ENCODE measurements at regions not wholly inside any gene's neighbourhood (a gene's known extent, or its start where the extent isn't known, plus 50 kb on each side); places are given as distances from the start of the nearest gene placed in this dataset.

DNA sequence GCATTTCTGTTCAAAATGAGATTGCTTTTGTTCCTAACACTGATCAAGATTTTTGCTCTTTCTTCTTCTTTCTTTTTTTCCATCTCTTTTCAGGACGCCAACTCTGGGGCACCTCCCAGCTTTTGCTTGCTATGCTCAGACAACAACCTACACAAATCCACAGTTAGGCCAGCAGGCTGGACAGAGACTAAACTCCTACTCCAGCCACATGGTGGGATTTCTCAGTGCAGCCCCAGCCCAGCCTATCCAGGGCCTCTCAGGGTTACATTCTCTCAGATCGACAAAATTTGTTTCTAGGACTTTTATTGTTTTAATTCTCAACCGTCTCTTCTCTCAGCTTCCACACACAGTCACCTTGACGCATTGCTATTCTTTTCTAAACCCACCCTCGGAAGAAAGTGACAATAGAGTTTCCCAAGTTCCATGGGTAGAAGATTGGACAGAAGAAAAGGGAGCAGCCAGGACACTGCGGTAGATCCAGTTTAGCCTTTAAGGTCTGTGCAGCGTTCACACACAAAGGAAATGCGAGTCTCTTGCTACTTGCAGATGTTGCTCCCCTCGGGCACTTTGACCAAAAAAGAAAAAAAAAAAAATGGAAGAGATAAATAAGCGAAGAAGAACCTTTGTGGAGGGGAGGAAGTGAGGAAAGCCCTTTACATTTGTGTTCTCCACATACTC, 588.6 kb upstream of the GRAMD2B start:
- no peak for DNase-seq

DNA sequence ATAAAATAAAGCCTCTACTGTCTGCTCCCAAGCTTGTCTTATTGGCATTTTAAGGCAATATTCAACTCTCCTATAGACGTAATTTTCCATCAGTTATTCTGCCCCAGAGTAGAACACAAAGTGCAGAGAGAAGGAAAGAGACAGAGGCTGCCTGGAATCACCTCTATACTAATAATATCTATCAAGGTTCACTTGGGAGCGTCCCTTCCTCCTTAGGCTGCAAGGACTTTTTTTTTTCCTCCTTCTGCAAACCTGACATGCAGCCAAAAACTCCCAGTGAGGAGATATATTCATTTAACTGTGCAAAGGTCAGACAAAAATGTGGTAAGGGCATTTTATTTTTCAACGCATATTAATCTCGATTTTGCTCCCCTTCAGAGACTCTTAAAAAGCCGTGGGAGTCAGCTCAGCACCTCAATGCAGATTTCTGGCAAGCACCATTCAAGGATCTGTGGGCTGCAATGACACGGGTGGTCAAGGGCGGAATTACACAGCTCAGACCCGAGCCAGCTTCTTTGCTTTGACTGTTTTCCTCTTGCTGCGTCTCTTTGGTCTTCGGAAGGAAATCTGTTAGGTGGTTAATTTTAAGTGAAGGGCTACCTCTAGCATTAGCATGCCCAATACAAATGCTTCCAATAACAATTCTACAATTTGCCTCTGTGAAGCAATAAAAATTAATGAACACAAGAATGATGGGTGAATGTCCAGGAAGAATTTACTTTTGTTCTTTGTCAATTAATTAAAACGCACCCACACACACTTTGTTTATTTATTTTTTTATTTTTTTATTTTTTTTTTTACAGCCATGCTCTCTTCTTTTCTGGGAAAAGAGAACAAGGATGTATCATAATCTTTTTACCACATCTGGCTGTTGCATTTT, 587.7 kb upstream of the GRAMD2B start:
- DNase-seq: no peak

DNA sequence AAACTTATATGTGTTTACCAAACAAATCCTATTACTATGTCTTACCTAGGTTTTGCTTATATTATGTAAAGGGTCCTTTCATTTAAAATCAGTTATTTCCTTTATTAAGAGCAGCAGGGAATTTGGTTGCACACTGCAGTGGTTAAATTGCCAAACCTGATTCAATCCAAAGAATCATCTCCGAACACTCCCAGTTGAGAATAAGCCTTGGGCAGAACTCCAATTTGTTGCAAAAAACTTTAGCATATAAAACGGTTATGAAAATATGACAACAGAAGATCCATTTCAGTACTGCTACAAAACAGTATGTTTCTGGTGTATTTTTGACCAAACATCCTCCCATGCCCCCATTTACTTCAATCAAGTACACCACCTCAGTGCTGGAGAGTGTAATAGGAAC, 587.0 kb upstream of the GRAMD2B start:
- DNase-seq: no peak

DNA sequence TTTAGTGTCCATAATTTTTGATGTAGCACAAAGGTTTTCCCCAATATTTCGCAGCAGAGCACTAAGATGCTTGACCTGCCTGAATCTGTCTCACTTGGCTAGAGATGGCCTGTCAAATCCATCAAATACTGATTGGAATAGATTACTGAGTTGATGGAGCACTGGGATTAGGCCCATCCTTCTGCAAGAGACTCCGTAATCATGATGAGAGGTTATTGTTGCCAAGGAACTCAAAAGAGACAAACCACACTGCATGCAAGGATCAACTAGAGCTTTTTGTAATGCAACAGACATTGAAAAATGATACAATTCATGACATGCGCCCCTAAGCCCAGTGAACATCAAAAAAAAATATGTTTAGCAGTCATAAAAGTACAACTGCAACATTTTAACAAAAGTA, 585.3 kb upstream of the GRAMD2B start:
- no peak for DNase-seq

DNA sequence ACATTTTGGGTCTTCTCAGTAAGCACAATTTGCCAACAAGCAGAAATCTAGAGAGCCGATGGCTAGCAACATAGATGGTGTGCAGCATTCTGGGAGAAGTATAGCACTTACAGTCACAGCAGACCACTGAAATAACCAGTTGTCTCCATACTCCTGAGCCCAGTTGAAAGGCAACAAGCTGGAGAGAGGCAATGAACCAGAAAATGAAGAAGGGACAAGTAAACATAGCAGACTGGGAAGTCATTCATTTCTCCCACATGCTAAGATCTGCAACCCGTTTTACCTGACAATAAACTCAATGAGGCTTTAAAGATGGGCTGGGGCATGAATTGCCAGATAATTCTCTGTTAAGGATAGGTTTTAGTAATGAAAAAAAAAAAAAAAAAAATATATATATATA, 575.6 kb upstream of the GRAMD2B start:
- no peak for DNase-seq

DNA sequence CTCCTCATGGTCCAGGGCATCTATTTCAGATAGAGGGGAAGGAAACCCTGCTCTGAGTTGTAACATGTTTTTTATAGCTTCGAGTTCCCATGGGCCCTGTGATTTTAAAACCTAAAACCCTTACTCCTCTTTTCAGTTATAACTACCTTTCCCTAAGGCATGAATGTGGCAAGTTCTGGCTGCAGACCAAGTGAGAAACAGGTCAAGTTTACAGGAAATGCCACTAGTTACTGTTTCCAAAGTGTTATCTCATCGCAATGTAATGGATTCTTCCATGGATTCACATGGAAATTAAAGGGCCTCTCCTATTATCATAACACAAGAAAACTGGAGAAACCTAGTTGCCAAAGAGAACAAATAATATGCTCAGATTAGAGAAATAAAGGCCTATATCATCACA, 574.5 kb upstream of the GRAMD2B start:
- DNase-seq: no peak

DNA sequence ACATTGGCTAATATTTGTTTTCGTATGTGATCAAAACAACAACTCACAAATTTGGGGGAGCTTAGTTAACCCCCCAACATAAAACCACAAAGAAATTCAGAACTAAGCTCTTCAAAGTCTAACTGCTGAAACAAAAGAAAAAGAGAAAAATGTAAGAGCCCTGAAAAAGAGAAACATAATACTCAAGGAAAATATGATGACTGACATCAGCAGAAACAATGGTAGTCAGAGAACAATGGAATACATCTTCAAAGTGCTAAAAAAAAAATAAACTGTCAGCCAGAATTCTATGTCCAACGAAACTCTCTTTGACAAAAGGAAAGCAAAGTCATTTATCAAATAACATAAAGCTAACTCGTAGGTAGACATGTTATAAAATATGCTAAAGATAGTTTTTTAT, 566.3 kb upstream of the GRAMD2B start:
- no peak for DNase-seq

DNA sequence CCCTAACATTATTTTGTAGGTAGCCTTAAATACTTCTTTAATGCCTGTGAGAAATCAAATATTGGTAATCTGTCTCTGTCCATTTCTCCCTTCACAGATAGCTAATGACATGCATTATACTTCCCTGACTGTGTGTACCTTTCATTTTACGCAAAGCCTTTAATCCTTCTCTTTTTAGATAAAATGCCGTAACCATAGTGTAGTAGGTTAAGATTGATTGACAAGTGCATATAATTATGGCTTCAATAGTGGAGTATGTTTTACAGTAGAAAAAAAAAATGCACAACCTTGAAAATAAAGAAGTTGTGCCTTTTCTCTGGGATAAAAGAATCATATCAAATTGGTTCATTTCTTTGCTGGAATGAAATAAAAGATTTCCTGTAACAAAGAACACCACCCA, 559.6 kb upstream of the GRAMD2B start:
- no peak for DNase-seq

DNA sequence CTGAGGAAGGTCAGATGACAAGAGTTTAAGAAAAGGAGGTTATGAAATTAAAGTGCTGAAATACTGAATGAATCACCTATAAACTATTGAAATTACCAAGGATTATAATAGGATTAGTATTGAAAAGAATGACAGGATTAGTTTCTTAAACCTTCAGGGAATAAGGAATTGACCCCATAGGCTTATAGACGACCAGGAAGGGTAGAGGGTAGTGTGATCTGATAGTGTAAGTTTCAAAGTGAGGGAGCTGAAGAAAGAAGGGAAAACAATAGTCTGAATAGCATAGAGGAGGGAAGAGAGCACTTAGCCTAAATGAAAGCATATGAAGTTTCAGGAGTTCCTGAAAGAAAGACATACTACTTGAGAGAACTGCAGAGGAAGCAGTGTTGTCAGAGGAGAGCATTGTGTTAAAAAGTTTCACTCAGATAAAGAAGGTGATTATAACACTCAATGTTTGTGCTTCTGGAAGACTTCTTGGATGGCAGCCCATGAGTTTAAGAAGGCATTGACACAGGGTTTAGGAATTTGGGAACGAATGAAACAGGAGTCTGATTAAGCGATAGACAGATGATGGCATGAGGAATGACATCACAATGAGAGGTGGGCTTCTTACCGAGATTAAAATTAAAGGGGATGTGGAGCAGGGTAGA, 557.9 kb upstream of the GRAMD2B start:
- DNase-seq: no peak

DNA sequence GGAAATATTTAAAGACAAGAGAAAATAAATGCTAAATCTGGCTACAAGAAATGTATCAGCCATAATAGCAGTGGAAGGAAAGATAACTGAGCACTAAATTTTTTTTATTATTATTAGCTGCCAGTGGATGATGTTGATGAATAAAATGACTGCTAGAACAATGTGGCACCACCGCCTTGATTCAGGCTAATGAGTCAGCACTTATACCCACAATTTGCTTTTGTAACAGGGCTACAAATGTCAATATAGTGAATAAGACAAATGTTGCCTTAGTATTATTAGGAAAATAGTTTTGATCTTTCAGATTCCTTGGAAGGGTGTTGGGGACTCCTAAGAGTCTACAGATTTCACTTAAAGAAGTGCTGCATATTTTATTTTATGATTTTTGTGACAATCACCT, 555.2 kb upstream of the GRAMD2B start:
- DNase-seq: no peak

DNA sequence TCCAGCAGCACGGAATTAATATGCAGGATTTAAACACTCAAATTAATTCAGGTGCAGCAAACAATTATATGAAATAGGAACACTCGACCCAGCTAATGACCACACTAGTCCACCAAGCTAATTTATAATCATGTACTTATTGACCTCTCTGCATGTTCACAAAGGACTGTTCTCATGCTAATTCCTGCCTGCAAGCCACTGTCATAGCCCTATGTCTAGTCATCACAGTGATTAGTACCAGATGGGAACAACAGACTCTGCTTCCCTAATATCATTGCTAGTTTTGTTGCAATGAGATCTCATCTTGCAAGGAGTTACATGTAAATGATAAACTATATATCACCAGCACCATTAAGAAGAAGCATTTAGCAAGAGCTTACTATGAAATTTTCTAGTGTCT, 553.0 kb upstream of the GRAMD2B start:
- no peak for DNase-seq

DNA sequence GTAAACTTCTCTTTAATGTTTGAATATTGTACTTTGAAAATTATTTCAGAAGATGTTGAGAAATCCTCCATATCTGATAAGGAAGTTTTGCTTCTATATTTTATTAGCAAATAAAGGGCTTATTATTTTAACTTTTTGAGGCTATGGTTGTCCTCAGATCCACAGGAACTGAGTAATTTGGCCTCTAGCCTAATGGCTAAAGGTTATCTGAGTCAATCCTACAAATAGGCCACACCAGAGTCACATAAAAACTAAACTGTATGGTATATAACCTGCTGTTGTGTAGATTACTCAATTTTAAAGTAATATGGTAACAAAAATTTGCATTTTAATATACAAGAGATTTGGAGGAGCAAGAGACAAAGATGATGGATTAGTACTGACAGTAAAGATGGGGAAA, 549.2 kb upstream of the GRAMD2B start:
- no peak for DNase-seq

DNA sequence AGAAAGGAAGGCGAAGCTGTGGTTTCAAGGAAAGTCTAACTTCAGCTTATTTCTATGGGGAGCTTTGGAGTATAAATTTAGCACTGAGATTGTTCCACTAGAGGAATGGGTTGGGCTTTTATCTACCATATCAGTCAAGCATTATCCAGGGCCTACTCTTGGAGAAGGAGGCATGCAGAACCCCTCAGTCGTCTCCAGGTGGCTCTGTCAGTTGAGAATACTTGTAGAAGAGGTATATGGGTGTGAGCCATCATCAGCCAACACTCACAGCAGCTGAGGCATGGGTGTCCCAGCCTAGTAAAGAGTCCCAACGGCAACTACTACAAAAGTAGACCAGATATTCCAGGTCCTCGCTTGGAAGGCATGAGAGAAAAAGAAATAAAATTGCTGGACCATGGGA, 548.5 kb upstream of the GRAMD2B start:
- DNase-seq: no peak

DNA sequence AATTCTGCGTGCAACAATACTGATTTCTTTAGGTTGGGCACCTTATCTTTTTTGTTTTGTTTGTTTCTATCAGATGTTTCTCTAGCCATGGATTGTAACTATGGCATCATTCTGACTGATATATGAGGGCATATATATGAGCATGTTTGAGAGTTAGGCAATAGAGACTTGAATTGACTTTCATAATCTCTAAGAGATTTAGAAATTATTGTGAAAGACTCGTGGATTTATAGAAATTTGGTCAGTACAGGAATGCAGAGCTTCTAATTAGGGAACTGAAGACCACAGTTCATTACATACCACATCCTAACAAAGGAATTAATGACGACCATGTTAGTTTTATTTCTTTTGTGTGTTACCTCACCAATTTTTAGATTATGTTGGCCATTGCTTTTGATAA, 546.0 kb upstream of the GRAMD2B start:
- DNase-seq: no peak

DNA sequence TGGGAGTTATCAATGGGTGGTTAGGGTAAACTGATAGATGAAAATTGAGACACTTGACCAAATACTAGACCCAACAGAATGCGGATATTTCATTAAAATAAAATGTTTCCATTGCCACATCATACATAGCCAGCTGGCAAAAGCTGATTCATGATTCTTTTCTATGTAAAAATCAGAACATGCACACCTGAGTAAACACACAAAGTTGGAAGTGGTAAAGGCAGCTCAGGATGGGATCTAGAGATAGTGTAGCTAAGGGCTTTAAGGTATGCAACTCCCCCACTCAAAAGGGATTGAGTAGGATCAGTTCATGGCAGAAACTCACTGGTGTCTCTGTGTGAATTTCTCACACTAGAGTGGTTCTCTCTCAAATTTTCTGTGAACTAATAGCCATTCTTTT, 541.1 kb upstream of the GRAMD2B start:
- DNase-seq: no peak

DNA sequence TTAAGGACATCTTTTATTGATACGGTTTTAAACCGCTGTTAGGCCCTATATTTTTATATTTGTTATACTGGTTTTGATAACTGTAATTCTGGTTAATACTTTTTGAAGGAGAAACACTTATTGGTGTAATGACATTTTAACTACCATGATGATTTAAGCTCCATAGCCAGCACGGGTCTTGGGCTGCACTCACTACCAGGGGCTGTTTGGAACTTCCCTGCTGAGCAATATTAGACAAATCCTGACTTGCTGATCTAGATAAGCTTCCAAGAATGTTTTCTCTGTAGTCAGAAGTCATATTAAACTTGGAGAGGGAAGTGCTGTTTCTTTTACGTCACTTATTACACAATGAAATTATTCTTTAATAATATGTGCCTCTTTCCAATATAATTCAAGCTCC, 540.0 kb upstream of the GRAMD2B start:
- no peak for DNase-seq

DNA sequence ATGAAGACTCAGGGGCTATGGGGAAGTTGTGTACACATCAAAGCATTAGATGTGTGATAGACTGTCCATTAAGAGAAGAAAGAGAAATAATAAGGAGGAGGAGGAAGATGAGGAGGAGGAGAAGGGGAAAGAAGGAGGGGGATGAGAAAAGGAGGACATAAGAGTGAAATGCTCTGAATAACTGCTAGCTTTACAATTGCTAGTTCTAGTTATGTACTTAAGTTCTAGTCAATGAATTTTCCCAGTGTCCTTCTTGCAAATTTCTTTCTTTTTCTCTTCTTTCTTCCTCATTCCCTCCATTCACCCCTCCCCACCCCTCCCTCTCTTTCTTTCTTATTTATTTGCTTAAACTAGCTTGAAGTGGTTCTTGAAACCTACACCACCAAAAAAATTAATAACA, 534.9 kb upstream of the GRAMD2B start:
- DNase-seq: no peak

DNA sequence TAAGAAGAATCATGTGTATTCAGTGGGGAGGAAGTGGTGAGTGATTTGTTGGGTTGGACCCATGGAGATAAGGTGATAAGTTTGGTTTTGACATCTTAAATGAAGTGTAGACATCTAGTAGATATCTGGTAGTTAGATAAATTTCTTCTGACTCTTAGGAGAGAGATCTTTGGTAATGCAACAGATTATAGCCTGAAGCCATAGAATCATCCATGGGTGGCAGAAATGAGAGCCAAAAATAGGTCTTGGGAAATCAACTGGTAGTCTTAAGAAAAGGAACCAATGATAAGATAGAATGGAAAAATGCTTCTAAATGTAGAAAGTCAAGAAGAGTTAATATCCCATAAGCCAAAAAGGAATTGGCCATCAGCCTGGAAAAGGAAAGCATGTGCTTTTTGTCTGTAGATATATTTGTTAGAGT, 532.7 kb upstream of the GRAMD2B start:
- no peak for DNase-seq

DNA sequence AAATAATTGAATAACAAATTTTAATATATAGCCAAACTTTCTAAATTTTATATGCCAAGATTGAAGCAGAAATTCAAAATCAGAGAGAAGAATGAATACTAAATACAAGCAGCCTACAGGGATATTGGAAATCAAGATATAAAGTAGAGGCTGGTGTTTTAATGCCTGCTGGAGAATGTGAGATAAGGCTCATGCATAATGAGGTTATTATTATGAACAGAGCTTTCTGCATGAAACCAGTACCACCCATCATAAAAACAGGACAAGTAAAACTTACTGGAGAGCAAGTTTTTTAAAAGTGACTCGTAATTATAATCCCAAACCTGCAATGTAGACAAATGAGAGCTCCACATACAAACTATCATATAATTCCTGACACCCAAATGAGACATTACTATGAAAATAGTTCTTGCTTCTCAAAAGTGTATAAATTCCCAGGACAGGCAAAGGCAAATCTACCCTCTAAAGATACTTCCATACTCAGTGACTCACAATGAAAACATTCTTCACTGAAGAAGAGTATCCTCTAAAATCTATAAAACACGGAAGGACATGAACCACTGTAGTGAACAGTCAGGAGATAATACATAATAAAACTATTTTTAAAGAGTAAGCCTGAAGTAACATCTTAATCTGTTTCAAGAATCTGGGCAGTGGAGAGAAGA, 532.0 kb upstream of the GRAMD2B start:
- no peak for DNase-seq

DNA sequence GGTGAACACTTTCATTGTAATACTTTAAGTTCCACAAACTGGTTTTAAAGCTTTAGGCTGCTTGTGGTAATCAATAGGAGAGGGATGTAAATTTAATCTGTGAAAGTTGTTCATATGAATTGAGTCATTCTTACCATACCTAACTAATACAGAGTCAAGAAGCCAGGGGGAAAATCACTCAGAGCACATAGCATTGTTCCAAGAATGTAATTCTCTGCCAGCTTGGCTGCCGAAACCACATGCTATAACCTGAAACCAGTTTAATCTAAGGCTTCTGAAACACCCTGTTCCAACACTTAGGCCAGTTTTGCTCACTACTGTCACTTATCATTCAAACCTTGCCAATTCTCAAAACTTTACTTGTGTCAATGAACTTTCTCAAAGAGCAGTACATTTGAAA, 528.8 kb upstream of the GRAMD2B start:
- DNase-seq: no peak

DNA sequence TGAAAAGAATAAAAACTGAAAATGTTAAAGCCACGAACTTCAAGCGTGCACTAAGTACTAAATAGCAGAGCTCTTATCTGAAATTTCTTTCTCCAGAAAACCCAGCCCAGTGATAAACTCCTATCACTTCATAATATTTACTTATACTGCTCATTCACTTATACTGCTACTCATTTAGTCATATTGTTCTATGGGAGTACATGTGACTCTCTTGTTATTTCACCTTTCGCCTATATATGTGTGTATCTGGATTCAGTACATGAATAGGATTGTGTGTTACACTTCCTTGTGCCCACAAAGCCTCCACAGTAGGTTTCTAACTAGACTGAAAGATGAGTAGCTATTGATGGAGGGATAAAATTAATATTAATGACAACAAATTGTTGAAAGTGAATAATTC, 526.8 kb upstream of the GRAMD2B start:
- DNase-seq: no peak

DNA sequence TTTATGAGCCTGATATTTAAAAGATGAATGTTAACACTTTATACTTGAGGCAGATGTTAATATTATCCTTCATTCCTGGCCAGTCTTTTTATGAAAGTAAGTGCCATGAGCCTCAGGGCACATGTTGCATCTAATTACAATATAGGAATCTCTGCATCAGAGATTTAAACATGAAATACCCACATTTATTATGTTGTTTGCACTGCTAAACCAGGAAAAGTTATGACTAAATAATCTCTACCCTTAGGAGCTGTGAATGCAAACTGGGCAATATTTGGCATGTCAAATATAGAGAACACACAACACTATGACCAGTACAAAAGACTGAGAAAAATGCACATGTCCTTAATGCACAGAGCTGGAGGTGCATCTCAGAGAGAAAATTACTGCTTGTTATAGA, 526.1 kb upstream of the GRAMD2B start:
- no peak for DNase-seq

DNA sequence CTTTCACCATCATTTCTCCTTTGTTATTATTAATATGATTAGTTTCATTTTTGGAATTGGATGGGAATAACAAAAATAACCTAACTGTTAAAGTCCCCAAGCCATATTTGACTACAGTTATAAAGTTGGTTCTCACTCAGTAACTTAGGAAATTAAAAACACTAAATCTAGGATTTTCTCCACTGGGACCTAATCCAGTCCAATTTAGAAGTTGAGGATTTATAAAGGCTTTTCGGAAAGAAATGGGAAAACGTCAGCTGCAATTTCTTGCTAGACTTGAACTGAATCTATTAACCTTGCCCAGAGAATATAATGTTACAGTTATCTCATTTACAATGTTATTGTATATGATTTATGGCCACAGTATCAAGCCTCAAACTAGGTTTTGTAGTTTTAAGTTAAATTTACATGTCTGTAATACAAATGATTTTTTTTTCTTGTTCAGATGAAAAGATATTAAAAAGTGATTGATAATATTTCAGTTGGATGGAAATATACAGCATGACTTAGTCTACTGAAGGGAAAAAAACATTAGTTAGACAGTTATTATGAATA, 524.3 kb upstream of the GRAMD2B start:
- no peak for DNase-seq
